ENCODE measurements at regions not wholly inside any gene's neighbourhood (a gene's known extent, or its start where the extent isn't known, plus 50 kb on each side); places are given as distances from the start of the nearest gene placed in this dataset.

GRCh38 chr10:84704101-84704500 lies 375.7 kb downstream of the CCSER2 start:
- Histone ChIP-seq H3K4me1 (ENCODE audit: insufficient read depth, low read length, poor library complexity, severe bottlenecking) (no peaks in the 10 kb centered on the region), H3K9me3 (ENCODE audit: insufficient read depth, low read depth, low read length) (no peaks in the 10 kb centered on the region), H3K27me3 (ENCODE audit: insufficient read depth, low read length, poor library complexity, severe bottlenecking) (no peaks in the 10 kb centered on the region), H3F3A (ENCODE audit: low read depth) (no peaks in the 10 kb centered on the region), H3K9ac (ENCODE audit: low read depth, low read length, poor library complexity, severe bottlenecking) (no peak overlapping the region), H3K36me3 (ENCODE audit: insufficient read depth, low read length) (no peaks in the 10 kb centered on the region), H3K4me3 (ENCODE audit: low read length, poor library complexity, severe bottlenecking) (no peak overlapping the region), H4K20me1 (ENCODE audit: insufficient read depth, low read length, poor library complexity, severe bottlenecking) (no peaks in the 10 kb centered on the region), H3K9me2 (replicated peaks; ENCODE audit: low read depth, low read length) (no peaks in the 10 kb centered on the region), H3K4me2 (ENCODE audit: low read depth, low read length, poor library complexity, severe bottlenecking) (no peak overlapping the region), H3K79me2 (ENCODE audit: insufficient read depth, low read length) (no peaks in the 10 kb centered on the region), H2AFZ (ENCODE audit: low read length) (no peak overlapping the region)
- TF ChIP-seq EZH2phosphoT487 (IDR thresholded peaks at IDR 0.05; ENCODE audit: borderline replicate concordance) (no peak), CTCF (conservative IDR thresholded peaks at IDR 0.05; ENCODE audit: low read length) (no peak)

GRCh38 chr10:84706431-84706830 lies 378.0 kb downstream of the CCSER2 start:
- TF ChIP-seq CTCF (conservative IDR thresholded peaks at IDR 0.05; ENCODE audit: low read length) = no peak
- no peak for TF ChIP-seq EZH2phosphoT487 (IDR thresholded peaks at IDR 0.05; ENCODE audit: borderline replicate concordance)
- Histone ChIP-seq H3K9me3 (ENCODE audit: insufficient read depth, low read depth, low read length) (no peaks in the 10 kb centered on the region), H3K27me3 (ENCODE audit: insufficient read depth, low read length, poor library complexity, severe bottlenecking) (no peaks in the 10 kb centered on the region), H3K9ac (ENCODE audit: low read depth, low read length, poor library complexity, severe bottlenecking) (no peak overlapping the region), H3K36me3 (ENCODE audit: insufficient read depth, low read length) (no peaks in the 10 kb centered on the region), H3K4me3 (ENCODE audit: low read length, poor library complexity, severe bottlenecking) (no peak overlapping the region), H3K9me2 (replicated peaks; ENCODE audit: low read depth, low read length) (no peaks in the 10 kb centered on the region), H3K4me1 (ENCODE audit: insufficient read depth, low read length, poor library complexity, severe bottlenecking) (no peaks in the 10 kb centered on the region), H2AFZ (ENCODE audit: low read length) (no peak overlapping the region), H3F3A (ENCODE audit: low read depth) (no peaks in the 10 kb centered on the region), H3K79me2 (ENCODE audit: insufficient read depth, low read length) (no peaks in the 10 kb centered on the region), H4K20me1 (ENCODE audit: insufficient read depth, low read length, poor library complexity, severe bottlenecking) (no peaks in the 10 kb centered on the region), H3K4me2 (ENCODE audit: low read depth, low read length, poor library complexity, severe bottlenecking) (no peak overlapping the region)

GRCh38 chr10:84706875-84707274 lies 378.5 kb downstream of the CCSER2 start:
- Histone ChIP-seq H3K4me1 (ENCODE audit: insufficient read depth, low read length, poor library complexity, severe bottlenecking) (no peaks in the 10 kb centered on the region), H3F3A (ENCODE audit: low read depth) (no peaks in the 10 kb centered on the region), H3K9me2 (replicated peaks; ENCODE audit: low read depth, low read length) (no peaks in the 10 kb centered on the region), H2AFZ (ENCODE audit: low read length) (no peak overlapping the region), H3K9ac (ENCODE audit: low read depth, low read length, poor library complexity, severe bottlenecking) (no peak overlapping the region), H3K27me3 (ENCODE audit: insufficient read depth, low read length, poor library complexity, severe bottlenecking) (no peaks in the 10 kb centered on the region), H3K36me3 (ENCODE audit: insufficient read depth, low read length) (no peaks in the 10 kb centered on the region), H3K4me3 (ENCODE audit: low read length, poor library complexity, severe bottlenecking) (no peak overlapping the region), H3K4me2 (ENCODE audit: low read depth, low read length, poor library complexity, severe bottlenecking) (no peak overlapping the region), H4K20me1 (ENCODE audit: insufficient read depth, low read length, poor library complexity, severe bottlenecking) (no peaks in the 10 kb centered on the region), H3K79me2 (ENCODE audit: insufficient read depth, low read length) (no peaks in the 10 kb centered on the region), H3K9me3 (ENCODE audit: insufficient read depth, low read depth, low read length) (no peaks in the 10 kb centered on the region)
- no peak for TF ChIP-seq EZH2phosphoT487 (IDR thresholded peaks at IDR 0.05; ENCODE audit: borderline replicate concordance)
- no peak for TF ChIP-seq CTCF (conservative IDR thresholded peaks at IDR 0.05; ENCODE audit: low read length)

All from Loucy (cell line).